HepG2 (cell line): ENCODE measurements at regions not wholly inside any gene's neighbourhood (a gene's known extent, or its start where the extent isn't known, plus 50 kb on each side); places are given as distances from the start of the nearest gene placed in this dataset.

ENCODE experiments used
- ATAC-seq: fragments of 200-7000 bp; cut with Tn5 transposase; 3 replicates; pipeline ENCODE4 v1.9.1; 2020; ENCODE audit warnings: mild to moderate bottlenecking, moderate library complexity
- BruUV-seq: library from RNA; stranded (reverse); fragments of 400-500 nt; replicated peaks from 2 replicates; lab custom pipeline; 2021; lab: Mats Ljungman, UMichigan
- CTCF ChIA-PET: fragments of 300-600 bp; formaldehyde crosslinking; extraction: SDS; loops from one replicate; lab custom pipeline; 2021; ENCODE audit warnings: low total read pairs, inconsistent platforms, low intra/inter-chr PET ratio; lab: Yijun Ruan, JAX
- POLR2A ChIA-PET: fragments of 350-600 bp; sonication (Branson Sonifier 250); formaldehyde crosslinking; loops from one replicate; lab custom pipeline; 2020; ENCODE audit warnings: antibody characterized with exemption, inconsistent platforms; lab: Yijun Ruan, JAX
- DNase-seq: peaks from one replicate; pipeline ENCODE4 v3.0.0-alpha.2; 2015; ENCODE audit warnings: low spot score
- FAIRE-seq: peaks from 3 replicates; lab custom pipeline; 2011; peaks lifted over from hg19 to GRCh38; lab: Jason Lieb, UNC
- H2AFZ ChIP-seq: one replicate; pipeline ENCODE4 v1.6.1; 2011; ENCODE audit warnings: low read length, inconsistent platforms
- H3K27ac ChIP-seq: fragments of 300-600 bp; 3 replicates; pipeline ENCODE4 v1.8.0; 2011; ENCODE audit warnings: mixed run types, mild to moderate bottlenecking, mixed read lengths, low read length, inconsistent platforms; ENCODE audit not compliant: insufficient read depth; ENCODE audit errors: extremely low read length
- H3K27me3 ChIP-seq, 2 experiments: fragments of 200-600 bp in 1 of 2; 2 replicates in 1 of 2; 3 replicates in 1 of 2; pipeline versions ENCODE4 v1.6.0 to v1.8.0; 2011; ENCODE audit warnings: low read length in 2 of 2, mild to moderate bottlenecking in 2 of 2, moderate library complexity in 2 of 2, inconsistent platforms in 1 of 2; ENCODE audit not compliant: insufficient read depth in 2 of 2, control insufficient read depth in 1 of 2
- H3K36me3 ChIP-seq, 2 experiments: fragments of 200-600 bp in 1 of 2; replicated peaks in 1 of 2; 2 replicates in 1 of 2; 3 replicates in 1 of 2; pipeline versions ENCODE4 v1.5.1 to v1.8.0; 2011; ENCODE audit warnings: low read length in 2 of 2, inconsistent platforms in 1 of 2; ENCODE audit not compliant: insufficient read depth in 2 of 2, control insufficient read depth in 1 of 2
- H3K4me1 ChIP-seq: 2 replicates; pipeline ENCODE4 v1.5.1; 2012; ENCODE audit warnings: low read length, inconsistent platforms; ENCODE audit not compliant: insufficient read depth
- H3K4me2 ChIP-seq: 2 replicates; pipeline ENCODE4 v1.6.0; 2011; ENCODE audit warnings: low read depth, low read length, inconsistent platforms
- H3K4me3 ChIP-seq, 3 experiments: fragments of 200-600 bp in 1 of 3; sonication (generic), shearing (Covaris generic) in 1 of 3; replicated peaks in 1 of 3; 2 replicates each; pipeline ENCODE4 v1.5.1; 2011 to 2016; ENCODE audit warnings: low read length in 3 of 3, inconsistent platforms in 2 of 3, low read depth in 2 of 3, mild to moderate bottlenecking in 2 of 3, control low read depth in 1 of 3, mixed read lengths in 1 of 3; ENCODE audit not compliant: insufficient read depth in 1 of 3
- H3K79me2 ChIP-seq: one replicate; pipeline ENCODE4 v1.6.1; 2011; ENCODE audit warnings: low read length, inconsistent platforms; ENCODE audit not compliant: insufficient read depth
- H3K9ac ChIP-seq: 2 replicates; pipeline ENCODE4 v1.6.0; 2011; ENCODE audit warnings: mild to moderate bottlenecking, low read depth, low read length, inconsistent platforms; ENCODE audit not compliant: insufficient read depth
- H3K9me3 ChIP-seq: 2 replicates; pipeline ENCODE4 v1.5.1; 2012; ENCODE audit warnings: mild to moderate bottlenecking, low read length
- H4K20me1 ChIP-seq: 2 replicates; pipeline ENCODE4 v1.6.0; 2011; ENCODE audit warnings: inconsistent platforms, mild to moderate bottlenecking, low read length, moderate library complexity; ENCODE audit not compliant: insufficient read depth
- ARID3A ChIP-seq: IDR thresholded peaks from 2 replicates; pipeline ENCODE4 v1.6.1; 2012; ENCODE audit warnings: low read depth, low read length, improper control_type of control experiment
- CCDC6 ChIP-seq: sonication (generic); formaldehyde crosslinking; IDR thresholded peaks from 2 replicates; pipeline ENCODE4 v1.8.1; 2022; ENCODE audit warnings: mild to moderate bottlenecking, missing genetic modification reagents, moderate library complexity
- FOXP4 ChIP-seq: sonication (generic); formaldehyde crosslinking; IDR thresholded peaks from 2 replicates; pipeline ENCODE4 v1.4.0; 2020; ENCODE audit warnings: missing genetic modification reagents
- LRRFIP1 ChIP-seq: sonication (generic); formaldehyde crosslinking; conservative IDR thresholded peaks from 2 replicates; pipeline ENCODE4 v1.4.0; 2020; ENCODE audit warnings: missing genetic modification reagents
- MAFK ChIP-seq, 2 experiments: IDR thresholded peaks in 1 of 2; conservative IDR thresholded peaks in 1 of 2; 2 replicates each; pipeline ENCODE4 v1.6.1; 2011; ENCODE audit warnings: improper control_type of control experiment in 2 of 2, low read length in 2 of 2
- RARA ChIP-seq: IDR thresholded peaks from 2 replicates; pipeline ENCODE4 v1.6.1; 2016; ENCODE audit warnings: missing genetic modification reagents, missing compliant biosample characterization
- REXO4 ChIP-seq: sonication (generic); formaldehyde crosslinking; IDR thresholded peaks from 2 replicates; pipeline ENCODE4 v1.8.0; 2022; ENCODE audit warnings: missing genetic modification reagents, mild to moderate bottlenecking, borderline replicate concordance
- SAP130 ChIP-seq: IDR thresholded peaks from 2 replicates; pipeline ENCODE4 v1.6.1; 2016; ENCODE audit warnings: low read depth
- ZNF263 ChIP-seq: sonication (generic); formaldehyde crosslinking; IDR thresholded peaks from 2 replicates; pipeline ENCODE4 v1.4.0; 2020; ENCODE audit warnings: missing genetic modification reagents
- WGBS: methylation state at CpG from one replicate; pipeline ENCODE4 v1.1.6; 2017; ENCODE audit warnings: low lambda C conversion rate; 5-methylcytosine and 5-hydroxymethylcytosine counted together
- in situ Hi-C: cut with HindIII; loops from 2 replicates; pipeline ENCODE4 v1.10.0; 2017; ENCODE audit warnings: low pct_unique_long_range_greater_than_20kb; ENCODE audit not compliant: extremely low pct_ligation_motif_present
- intact Hi-C: fragments of 100-400 bp; cut with micrococcal nuclease; formaldehyde crosslinking; loops from one replicate; pipeline ENCODE4 v1.10.0; 2022; ENCODE audit not compliant: unreplicated experiment

GRCh38 chr1:116852910-116853309 is 56.8 kb upstream of the PTGFRN start:
- DNase-seq, result no peak
- Histone ChIP-seq H2AFZ (no peak overlapping the region), H3K36me3 (no peaks in the 10 kb centered on the region), H3K4me3 (no peak overlapping the region), H3K27me3 (no peaks in the 10 kb centered on the region), H3K79me2 (no peaks in the 10 kb centered on the region), H4K20me1 (no peaks in the 10 kb centered on the region), H3K27ac (no peak overlapping the region), H3K9ac (no peak overlapping the region), H3K4me1 (peaks cover 11% of the 10 kb centered on the region), H3K9me3 (no peaks in the 10 kb centered on the region), H3K4me2 (no peak overlapping the region)
- intact Hi-C loops, result no loop called here
- no TSS peak for BruUV-seq
- ChIA-PET CTCF (no interaction called here), POLR2A (no interaction called here)
- FAIRE-seq, result no peak
- WGBS, result 33% methylated on average over 3 of the region's 3 CpGs
- in situ Hi-C loops, result no loop called here
- TF ChIP-seq LRRFIP1 (CRISPR knock-in tag), result no peak
- peak; percentile 61; the same call in 1 of the 2 replicates for TF ChIP-seq ZNF263 (CRISPR knock-in tag)
- ATAC-seq, result no peak

- Histone ChIP-seq H3K4me1 (peaks cover 11% of the 10 kb centered on the region), H2AFZ (no peak overlapping the region), H3K4me2 (peak overlapping the region; percentile 65), H3K9ac (no peak overlapping the region), H3K79me2 (no peaks in the 10 kb centered on the region), H3K27me3 (no peaks in the 10 kb centered on the region), H3K4me3 (peak overlapping the region in 2 of 3 experiments; percentile 18 to 19; a peak in 2 of 6 replicates), H3K9me3 (no peaks in the 10 kb centered on the region), H4K20me1 (no peaks in the 10 kb centered on the region), H3K27ac (no peak overlapping the region), H3K36me3 (no peaks in the 10 kb centered on the region)
- CTCF ChIA-PET, result no interaction called here
- DNase-seq (peak; percentile 58), ATAC-seq (peak; percentile 94), FAIRE-seq (peak; percentile 67)
- in situ Hi-C loops (no loop called here), intact Hi-C loops (no loop called here)
- POLR2A ChIA-PET, result interaction anchor here (0.7 kb wide), 1 partner anchor 66 kb away, joined by 3 read pairs; no protein-coding TSS in a partner anchor
- BruUV-seq, result no TSS peak
- WGBS, result 3% methylated on average over 4 of the region's 4 CpGs
- TF ChIP-seq REXO4 (no peak), MAFK (conservative IDR thresholded peaks at IDR 0.05 in 1 of 2, IDR thresholded peaks at IDR 0.05 in 1 of 2; ENCODE audit: low read length in 2 of 2) (peak; percentile 68), FOXP4 (CRISPR knock-in tag) (0 out of 2 replicates have a peak, but pooled peaks have one; percentile 24), ARID3A (peak; percentile 49), SAP130 (peak; percentile 39; the same call in 1 of the 2 replicates), CCDC6 (CRISPR knock-in tag) (no peak), RARA (CRISPR knock-in tag) (peak; percentile 37; the same call in 1 of the 2 replicates)
Measured at GRCh38 chr1:116853680-116854402, 55.9 kb upstream of the PTGFRN start.
